Erythroblast (primary cell): ENCODE measurements at regions not wholly inside any gene's neighbourhood (a gene's known extent, or its start where the extent isn't known, plus 50 kb on each side); places are given as distances from the start of the nearest gene placed in this dataset.

ENCODE experiments used
- GATA1 ChIP-seq: IDR thresholded peaks from 2 replicates; pipeline ENCODE4 v1.6.1; 2011; ENCODE audit warnings: low read depth, mild to moderate bottlenecking, control low read depth, low read length, moderate library complexity
- POLR2A ChIP-seq: IDR thresholded peaks from 2 replicates; pipeline ENCODE4 v1.6.1; 2011; ENCODE audit warnings: mild to moderate bottlenecking, low read length

GRCh38 chr16:76984196-76984595 is 206.8 kb upstream of the MON1B start:
- TF ChIP-seq POLR2A = no peak
- no peak for TF ChIP-seq GATA1
